Panc1 (cell line): ENCODE measurements at regions not wholly inside any gene's neighbourhood (a gene's known extent, or its start where the extent isn't known, plus 50 kb on each side); places are given as distances from the start of the nearest gene placed in this dataset.

Source experiments
- POLR2AphosphoS5 ChIP-seq: IDR thresholded peaks from 2 replicates; pipeline ENCODE4 v1.6.1; 2012; ENCODE audit warnings: mild to moderate bottlenecking, low read depth, low read length, moderate library complexity
- SIN3A ChIP-seq: IDR thresholded peaks from 2 replicates; pipeline ENCODE4 v1.6.1; 2012; ENCODE audit warnings: low read depth, mild to moderate bottlenecking, low read length, moderate library complexity, borderline replicate concordance; ENCODE audit not compliant: insufficient read depth
- TCF7L2 ChIP-seq: IDR thresholded peaks from 2 replicates; pipeline ENCODE4 v1.6.1; 2011; ENCODE audit warnings: mild to moderate bottlenecking, low read depth, low read length, inconsistent platforms
- TF ChIP-seq, protein P1 (sequence below): fragments of 450-650 bp; IDR thresholded peaks from 2 replicates; pipeline ENCODE4 v1.5.1; 2017; ENCODE audit warnings: mild to moderate bottlenecking
- TF ChIP-seq, protein P2 (sequence below), 2 experiments: IDR thresholded peaks; 2 replicates each; pipeline ENCODE4 v1.6.1; 2011 to 2012; ENCODE audit warnings: low read depth in 2 of 2, control low read depth in 1 of 2, low read length in 1 of 2, mild to moderate bottlenecking in 1 of 2, moderate library complexity in 1 of 2; ENCODE audit not compliant: insufficient read depth in 1 of 2

DNA sequence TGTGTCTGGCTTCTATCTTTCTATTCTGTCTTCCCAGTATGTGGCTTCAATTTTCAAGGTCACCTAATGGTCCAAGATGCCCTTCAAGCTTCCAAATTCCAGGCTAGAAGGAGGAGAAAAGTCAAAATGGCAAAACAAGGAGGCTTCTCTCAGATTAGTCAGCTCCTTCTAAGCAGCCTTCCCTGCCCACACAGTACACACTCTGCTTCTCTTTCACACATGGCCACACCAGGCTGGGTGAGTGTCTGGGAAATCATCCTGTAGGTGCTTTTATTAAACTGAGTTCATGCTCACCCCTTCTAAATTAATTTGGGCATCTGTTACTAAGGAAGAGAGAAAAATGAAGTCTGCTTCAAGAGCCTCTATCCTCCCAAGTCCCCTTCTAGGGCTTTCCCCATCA, 277.2 kb upstream of the MGAT5 start:
- TF ChIP-seq POLR2AphosphoS5 (no peak), TCF7L2 (no peak), SIN3A (no peak)
- TF ChIP-seq, protein P1, sequence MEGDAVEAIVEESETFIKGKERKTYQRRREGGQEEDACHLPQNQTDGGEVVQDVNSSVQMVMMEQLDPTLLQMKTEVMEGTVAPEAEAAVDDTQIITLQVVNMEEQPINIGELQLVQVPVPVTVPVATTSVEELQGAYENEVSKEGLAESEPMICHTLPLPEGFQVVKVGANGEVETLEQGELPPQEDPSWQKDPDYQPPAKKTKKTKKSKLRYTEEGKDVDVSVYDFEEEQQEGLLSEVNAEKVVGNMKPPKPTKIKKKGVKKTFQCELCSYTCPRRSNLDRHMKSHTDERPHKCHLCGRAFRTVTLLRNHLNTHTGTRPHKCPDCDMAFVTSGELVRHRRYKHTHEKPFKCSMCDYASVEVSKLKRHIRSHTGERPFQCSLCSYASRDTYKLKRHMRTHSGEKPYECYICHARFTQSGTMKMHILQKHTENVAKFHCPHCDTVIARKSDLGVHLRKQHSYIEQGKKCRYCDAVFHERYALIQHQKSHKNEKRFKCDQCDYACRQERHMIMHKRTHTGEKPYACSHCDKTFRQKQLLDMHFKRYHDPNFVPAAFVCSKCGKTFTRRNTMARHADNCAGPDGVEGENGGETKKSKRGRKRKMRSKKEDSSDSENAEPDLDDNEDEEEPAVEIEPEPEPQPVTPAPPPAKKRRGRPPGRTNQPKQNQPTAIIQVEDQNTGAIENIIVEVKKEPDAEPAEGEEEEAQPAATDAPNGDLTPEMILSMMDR, result no peak
- TF ChIP-seq, protein P2, sequence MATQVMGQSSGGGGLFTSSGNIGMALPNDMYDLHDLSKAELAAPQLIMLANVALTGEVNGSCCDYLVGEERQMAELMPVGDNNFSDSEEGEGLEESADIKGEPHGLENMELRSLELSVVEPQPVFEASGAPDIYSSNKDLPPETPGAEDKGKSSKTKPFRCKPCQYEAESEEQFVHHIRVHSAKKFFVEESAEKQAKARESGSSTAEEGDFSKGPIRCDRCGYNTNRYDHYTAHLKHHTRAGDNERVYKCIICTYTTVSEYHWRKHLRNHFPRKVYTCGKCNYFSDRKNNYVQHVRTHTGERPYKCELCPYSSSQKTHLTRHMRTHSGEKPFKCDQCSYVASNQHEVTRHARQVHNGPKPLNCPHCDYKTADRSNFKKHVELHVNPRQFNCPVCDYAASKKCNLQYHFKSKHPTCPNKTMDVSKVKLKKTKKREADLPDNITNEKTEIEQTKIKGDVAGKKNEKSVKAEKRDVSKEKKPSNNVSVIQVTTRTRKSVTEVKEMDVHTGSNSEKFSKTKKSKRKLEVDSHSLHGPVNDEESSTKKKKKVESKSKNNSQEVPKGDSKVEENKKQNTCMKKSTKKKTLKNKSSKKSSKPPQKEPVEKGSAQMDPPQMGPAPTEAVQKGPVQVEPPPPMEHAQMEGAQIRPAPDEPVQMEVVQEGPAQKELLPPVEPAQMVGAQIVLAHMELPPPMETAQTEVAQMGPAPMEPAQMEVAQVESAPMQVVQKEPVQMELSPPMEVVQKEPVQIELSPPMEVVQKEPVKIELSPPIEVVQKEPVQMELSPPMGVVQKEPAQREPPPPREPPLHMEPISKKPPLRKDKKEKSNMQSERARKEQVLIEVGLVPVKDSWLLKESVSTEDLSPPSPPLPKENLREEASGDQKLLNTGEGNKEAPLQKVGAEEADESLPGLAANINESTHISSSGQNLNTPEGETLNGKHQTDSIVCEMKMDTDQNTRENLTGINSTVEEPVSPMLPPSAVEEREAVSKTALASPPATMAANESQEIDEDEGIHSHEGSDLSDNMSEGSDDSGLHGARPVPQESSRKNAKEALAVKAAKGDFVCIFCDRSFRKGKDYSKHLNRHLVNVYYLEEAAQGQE (IDR thresholded peaks at IDR 0.05; ENCODE audit: insufficient read depth in 1 of 2, low read depth in 2 of 2, low read length in 1 of 2), result no peak
